Uterus (tissue), 2 donors: ENCODE measurements at regions not wholly inside any gene's neighbourhood (a gene's known extent, or its start where the extent isn't known, plus 50 kb on each side); places are given as distances from the start of the nearest gene placed in this dataset.
A peak's percentile ranks its signal among the peaks of the same experiment; 100 is the strongest.

ENCODE experiments used
- POLR2A ChIP-seq, 2 donors: fragments of 450-650 bp; IDR thresholded peaks; one replicate each; pipeline ENCODE4 v1.6.1; 2016; ENCODE audit warnings: antibody characterized with exemption in 2 of 2, mild to moderate bottlenecking in 1 of 2, moderate library complexity in 1 of 2
- TF ChIP-seq, protein P1 (sequence below), 4 experiments: fragments of 200-600 bp in 2 of 4; fragments of 450-650 bp in 2 of 4; sonication (generic) in 2 of 4; IDR thresholded peaks; one replicate each; pipeline ENCODE4 v1.5.1; 2016 to 2019; ENCODE audit warnings: antibody characterized with exemption in 4 of 4, mild to moderate bottlenecking in 2 of 4, moderate library complexity in 1 of 4

DNA sequence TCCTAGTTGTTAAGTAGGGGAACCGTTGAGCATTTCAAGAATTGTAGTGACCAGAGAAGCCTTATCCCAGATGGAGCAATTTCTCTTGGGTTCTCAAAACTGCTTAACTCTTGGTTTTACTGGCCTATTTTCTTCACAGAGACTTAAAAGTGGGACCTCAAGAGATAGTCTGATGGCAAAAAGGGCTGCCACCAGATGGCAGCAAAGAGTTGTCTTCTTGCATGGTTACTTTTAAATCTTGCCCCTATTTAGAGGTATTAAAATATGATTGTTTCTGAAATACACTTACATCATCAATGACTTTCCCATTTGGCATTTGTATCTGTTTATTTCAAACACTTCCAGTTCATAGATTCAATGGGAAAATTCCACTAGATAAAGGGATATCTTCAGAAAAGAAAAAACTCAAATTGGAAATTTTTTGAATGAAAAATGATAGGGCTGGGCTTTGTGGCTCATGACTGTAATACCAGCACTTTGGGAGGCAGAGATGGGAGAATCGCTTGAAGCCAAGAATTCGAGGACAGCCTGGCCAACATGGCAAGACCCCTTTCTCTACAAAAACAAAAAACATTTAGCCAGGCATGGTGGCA, 69.9 kb upstream of the CNTN1 start:
- TF ChIP-seq, protein P1, sequence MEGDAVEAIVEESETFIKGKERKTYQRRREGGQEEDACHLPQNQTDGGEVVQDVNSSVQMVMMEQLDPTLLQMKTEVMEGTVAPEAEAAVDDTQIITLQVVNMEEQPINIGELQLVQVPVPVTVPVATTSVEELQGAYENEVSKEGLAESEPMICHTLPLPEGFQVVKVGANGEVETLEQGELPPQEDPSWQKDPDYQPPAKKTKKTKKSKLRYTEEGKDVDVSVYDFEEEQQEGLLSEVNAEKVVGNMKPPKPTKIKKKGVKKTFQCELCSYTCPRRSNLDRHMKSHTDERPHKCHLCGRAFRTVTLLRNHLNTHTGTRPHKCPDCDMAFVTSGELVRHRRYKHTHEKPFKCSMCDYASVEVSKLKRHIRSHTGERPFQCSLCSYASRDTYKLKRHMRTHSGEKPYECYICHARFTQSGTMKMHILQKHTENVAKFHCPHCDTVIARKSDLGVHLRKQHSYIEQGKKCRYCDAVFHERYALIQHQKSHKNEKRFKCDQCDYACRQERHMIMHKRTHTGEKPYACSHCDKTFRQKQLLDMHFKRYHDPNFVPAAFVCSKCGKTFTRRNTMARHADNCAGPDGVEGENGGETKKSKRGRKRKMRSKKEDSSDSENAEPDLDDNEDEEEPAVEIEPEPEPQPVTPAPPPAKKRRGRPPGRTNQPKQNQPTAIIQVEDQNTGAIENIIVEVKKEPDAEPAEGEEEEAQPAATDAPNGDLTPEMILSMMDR (IDR thresholded peaks at IDR 0.05) = peak; percentile 31 to 61 (median 50)
- TF ChIP-seq POLR2A (IDR thresholded peaks at IDR 0.05) = no peak
